ENCODE measurements at regions not wholly inside any gene's neighbourhood (a gene's known extent, or its start where the extent isn't known, plus 50 kb on each side); places are given as distances from the start of the nearest gene placed in this dataset.

- DNase-seq (ENCODE audit: low spot score): no peak
These were observed 156.6 kb downstream of the TLR4 start for GRCh38 chr9:117860849-117861248.

DNA sequence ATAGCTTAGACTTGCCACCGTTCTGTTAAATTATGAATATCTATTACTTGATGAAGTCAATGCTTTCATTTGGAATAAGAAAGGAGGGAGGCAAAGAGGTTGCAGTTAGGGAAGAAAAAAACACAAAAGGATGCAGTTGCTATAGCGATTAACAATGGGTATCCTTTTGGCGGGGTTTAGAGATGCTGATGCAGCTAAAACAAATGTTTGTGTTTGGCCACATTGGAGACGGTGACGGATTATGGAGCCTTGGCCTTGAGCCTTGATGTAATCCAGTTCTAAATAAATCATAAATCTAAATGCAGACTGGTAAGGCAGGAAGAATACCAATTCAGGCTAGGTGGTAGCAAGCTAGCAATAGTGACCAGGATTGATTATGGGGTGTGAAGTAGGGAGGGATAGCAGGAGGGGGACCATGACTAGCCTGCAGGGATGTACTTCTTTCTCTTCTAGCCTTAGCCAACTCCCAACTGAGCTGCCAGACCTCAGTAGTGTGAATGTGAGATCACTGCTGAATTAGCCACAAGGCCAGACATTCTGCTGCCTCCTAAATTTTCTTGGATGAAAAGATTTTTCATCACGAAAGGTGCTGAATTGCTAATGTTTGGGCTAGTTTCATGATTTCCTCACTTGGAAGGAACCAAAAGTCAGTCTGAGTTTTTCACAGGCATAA is 160.3 kb downstream of the TLR4 start:
- no peak for DNase-seq (ENCODE audit: low spot score)

GRCh38 chr9:117868594-117868993 is 164.4 kb downstream of the TLR4 start:
- no peak for DNase-seq (ENCODE audit: low spot score)

- no peak for DNase-seq (ENCODE audit: low spot score)
These were observed 165.1 kb downstream of the TLR4 start for GRCh38 chr9:117869287-117869686.

DNA sequence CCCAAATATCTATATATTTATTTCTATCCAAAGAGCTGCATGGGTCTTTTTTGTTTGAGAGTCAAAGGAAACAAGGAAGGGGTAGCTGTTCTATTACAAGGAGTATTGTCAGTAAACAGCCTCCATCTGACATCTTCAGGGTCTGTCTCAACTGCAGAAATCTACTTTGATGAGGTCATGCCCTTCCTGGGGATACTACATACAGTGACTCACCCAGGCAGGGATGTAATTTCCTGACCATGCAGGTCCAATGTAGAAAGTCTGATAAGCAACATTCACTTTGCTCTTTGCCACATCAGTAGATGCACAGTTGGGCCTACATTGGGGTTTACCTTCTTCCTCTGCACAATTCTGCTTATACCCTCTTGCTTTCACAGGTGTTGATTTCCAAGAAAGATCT is 165.5 kb downstream of the TLR4 start:
- no peak for DNase-seq (ENCODE audit: low spot score)

- DNase-seq (ENCODE audit: low spot score): no peak
These were observed 169.5 kb downstream of the TLR4 start for GRCh38 chr9:117873664-117874063.

DNA sequence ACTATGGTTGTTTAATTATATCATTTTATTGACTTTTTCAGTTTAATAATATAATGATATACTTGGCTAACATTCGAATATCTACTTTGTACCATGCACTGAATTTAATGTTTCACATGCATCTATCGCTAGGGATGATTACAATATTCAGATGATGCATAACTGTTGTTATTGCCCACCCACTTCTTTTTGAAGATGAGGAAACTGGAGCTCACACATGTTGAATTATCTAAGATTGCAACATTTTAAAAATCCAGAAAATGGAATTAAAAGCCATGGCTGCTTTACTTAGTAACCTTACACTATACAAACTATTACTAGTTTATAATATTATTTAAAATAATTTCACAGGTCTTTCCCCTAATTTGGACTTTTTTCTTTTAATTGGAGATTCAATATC is 171.7 kb downstream of the TLR4 start:
- no peak for DNase-seq (ENCODE audit: low spot score)

DNA sequence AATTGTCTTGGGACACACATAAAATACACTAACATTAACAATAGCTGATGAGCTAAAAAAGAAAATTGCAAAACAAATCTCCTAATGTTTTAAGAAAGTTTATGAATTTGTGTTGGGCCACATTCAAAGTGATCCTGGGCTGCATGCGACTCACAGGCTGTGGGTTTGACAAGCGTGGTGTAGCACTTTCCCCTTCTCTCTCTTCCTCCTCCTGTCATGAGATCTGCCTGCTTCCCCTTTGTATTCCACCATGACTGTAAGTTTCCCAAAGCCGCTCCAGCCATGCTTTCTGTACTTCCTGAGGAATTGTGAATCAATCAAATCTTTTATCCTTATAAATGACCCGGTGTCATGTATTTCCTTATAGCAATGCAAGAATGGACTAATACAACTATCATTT is 178.0 kb downstream of the TLR4 start:
- DNase-seq (ENCODE audit: low spot score): no peak

DNA sequence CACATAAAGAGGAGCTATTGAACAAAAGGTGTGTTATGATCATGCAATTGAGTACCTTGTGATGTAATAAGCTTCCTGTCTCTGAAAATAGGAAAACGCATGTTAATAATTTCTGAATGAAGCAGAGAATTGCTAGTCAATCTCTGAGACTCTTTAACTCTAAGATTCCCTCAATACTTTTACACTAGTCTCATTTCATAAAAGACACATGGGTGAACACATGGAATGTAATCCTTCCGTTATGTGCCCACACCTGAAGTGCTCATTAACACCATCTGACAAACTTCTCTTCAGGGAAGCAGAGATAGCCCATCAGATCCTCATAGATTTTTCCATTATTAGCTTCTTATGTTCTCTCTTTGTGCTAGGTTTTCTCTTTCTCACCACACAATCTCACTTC is 182.4 kb downstream of the TLR4 start:
- no peak for DNase-seq (ENCODE audit: low spot score)

- no peak for DNase-seq (ENCODE audit: low spot score)
These were observed 183.2 kb downstream of the TLR4 start for GRCh38 chr9:117887383-117887782.

- DNase-seq (ENCODE audit: low spot score): no peak
These were observed 183.7 kb downstream of the TLR4 start for GRCh38 chr9:117887941-117888340.

GRCh38 chr9:117903453-117903852 is 199.2 kb downstream of the TLR4 start:
- no peak for DNase-seq (ENCODE audit: low spot score)

- no peak for DNase-seq (ENCODE audit: low spot score)
These were observed 202.6 kb downstream of the TLR4 start for GRCh38 chr9:117906763-117907162.

GRCh38 chr9:117907420-117907819 is 203.2 kb downstream of the TLR4 start:
- no peak for DNase-seq (ENCODE audit: low spot score)

DNA sequence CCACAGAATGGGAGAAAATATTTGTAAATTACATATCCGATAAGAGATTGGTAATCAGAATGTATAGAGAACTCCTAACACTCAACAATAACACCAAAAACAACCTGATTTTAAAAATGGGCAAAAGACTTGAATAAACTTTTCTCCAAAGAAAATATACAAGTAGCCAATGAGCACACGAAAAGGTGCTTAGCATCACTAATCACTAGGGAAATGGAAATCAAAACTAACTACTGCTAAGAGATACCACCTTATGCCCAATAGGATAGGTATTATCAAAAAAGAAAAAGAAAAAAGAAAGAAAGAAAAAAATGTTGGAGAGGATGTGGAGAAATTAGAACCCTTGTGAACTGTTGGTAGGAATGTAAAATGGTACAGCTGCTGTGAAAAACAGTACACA is 212.1 kb downstream of the TLR4 start:
- DNase-seq (ENCODE audit: low spot score): no peak

DNA sequence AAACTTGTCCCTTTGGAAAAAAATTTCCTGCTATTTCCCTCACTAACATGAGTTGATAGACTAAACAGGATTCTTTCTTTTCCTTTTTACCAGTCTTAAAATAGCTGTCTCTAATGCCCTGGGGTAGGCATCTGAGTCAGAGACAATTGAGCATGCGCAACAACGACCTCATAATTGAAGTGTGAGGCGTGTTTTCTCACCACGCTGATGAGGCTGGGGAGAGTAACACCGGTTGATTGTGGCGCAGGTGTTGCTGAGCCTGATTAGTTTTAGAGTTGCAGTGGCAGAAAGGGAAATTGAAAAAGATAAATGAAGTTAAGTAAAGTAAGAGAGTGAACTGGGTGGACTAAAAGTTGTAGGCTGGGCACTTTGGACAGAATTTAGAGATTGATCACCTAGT is 213.7 kb downstream of the TLR4 start:
- no peak for DNase-seq (ENCODE audit: low spot score)

DNA sequence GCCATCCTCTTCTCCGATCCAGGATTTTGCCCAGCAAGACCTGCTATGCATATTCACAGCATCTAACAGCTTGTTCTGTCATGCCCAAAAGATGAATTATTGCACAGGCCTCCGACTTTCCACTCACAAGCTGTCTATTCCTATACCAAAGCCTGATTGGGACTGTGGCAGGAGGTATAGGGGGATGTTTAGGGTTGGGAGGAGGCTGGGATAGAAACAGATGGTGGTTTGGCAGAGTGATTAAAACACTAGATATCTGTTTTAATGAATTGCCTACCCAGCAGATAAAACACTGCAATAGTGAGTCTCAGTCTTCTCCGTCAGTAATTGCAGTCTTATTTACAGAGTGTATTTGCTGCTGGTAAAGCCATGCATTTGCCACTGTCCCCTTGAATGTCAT is 215.3 kb downstream of the TLR4 start:
- DNase-seq (ENCODE audit: low spot score): no peak

- DNase-seq (ENCODE audit: low spot score): no peak
These were observed 221.9 kb downstream of the TLR4 start for GRCh38 chr9:117926031-117926658.

DNA sequence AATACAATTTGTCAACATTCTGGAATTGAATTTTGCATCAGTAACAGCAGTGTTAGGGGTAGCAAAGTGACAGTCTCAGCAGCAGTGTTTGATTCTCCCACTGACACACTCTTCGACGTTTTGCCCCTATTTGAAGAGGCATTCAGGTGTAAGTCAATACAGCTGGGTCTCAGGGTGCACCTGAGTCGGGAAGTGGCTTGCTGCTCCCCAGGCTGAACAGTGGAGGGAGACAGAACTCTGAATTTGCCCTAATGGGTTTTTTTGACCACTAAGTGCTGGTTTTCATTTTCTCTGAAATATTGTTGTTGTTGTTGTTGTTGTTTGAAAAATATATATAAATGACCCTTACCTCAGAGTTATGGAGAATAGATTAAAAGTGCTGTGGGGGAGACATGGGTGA is 223.2 kb downstream of the TLR4 start:
- DNase-seq (ENCODE audit: low spot score): no peak

GRCh38 chr9:117929868-117930267 is 225.7 kb downstream of the TLR4 start:
- no peak for DNase-seq (ENCODE audit: low spot score)

- DNase-seq (ENCODE audit: low spot score): no peak
These were observed 228.4 kb downstream of the TLR4 start for GRCh38 chr9:117932585-117932984.

DNA sequence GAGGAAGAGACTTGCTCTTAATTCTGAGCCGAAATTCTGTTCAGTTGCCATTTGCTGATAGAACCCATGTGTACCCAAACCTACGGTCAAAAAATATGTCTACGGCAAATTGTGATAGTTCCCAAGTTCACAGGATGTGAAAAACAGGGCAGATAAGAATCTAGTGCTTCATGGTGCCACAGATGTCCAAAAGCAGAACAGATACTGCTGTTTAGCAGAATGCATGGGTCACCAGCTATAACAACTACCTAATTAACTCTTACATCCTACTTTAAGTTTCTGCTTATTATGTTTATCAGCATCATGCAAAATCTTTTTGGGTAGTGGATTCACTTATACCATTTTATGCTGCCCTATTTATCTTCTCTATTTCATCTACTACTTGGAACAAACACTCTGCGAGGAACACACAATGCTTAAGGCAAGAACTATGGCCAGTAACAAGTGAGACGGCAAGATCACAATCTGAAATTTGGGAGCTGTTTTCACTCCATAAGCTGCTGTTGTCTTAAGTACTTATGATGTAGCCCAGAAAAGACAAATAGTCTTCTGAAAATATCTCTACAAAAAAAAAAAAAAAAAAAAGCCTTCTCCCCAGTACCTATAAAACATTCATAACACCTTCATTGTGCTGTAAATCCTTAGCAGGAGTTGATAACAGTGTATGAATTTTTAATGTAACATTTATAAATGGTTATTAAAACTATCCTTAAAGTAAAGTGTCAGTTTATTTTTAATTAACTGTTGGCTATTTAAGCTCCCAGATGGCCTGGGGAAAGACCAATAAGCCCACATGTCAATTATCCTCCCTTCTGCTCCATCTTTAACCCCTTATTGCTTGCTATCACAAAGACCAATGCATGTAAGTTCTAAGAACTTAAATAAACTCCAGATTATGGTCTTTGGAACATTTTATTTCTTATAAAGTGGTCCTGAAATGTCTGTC is 232.3 kb downstream of the TLR4 start:
- no peak for DNase-seq (ENCODE audit: low spot score)

DNA sequence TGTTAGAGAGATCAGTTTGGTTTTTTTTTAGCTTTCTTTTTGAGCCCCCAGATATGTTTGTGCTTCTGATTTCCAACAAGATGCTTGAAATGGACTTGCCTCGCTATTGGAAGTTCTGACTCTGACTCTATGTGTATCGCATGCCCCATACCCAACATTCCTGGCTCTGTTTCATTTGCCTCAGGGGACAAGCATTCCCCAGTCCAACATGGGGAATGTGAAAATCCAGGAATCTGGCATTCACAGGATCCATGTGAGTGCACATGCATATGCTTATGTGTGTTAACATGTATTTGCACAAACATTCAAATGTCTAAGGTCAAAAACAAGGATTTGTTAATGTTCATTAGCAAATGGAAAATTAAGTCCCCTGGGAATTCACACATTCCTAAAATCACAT is 233.9 kb downstream of the TLR4 start:
- DNase-seq (ENCODE audit: low spot score): no peak
